GM20431 (cell line): ENCODE measurements at regions not wholly inside any gene's neighbourhood (a gene's known extent, or its start where the extent isn't known, plus 50 kb on each side); places are given as distances from the start of the nearest gene placed in this dataset.
"Not testable (repeated sequence)": the region's sequence is repeated elsewhere in the genome, so short reads cannot be mapped to it uniquely, and the experiment has no call there.

Experiments used
- in situ Hi-C: fragments of 300-500 bp; cut with MseI, MboI; formaldehyde crosslinking; loops from one replicate; pipeline ENCODE4 v1.15.0; 2020; ENCODE audit warnings: low sequenced_read_pairs; ENCODE audit not compliant: unreplicated experiment

DNA sequence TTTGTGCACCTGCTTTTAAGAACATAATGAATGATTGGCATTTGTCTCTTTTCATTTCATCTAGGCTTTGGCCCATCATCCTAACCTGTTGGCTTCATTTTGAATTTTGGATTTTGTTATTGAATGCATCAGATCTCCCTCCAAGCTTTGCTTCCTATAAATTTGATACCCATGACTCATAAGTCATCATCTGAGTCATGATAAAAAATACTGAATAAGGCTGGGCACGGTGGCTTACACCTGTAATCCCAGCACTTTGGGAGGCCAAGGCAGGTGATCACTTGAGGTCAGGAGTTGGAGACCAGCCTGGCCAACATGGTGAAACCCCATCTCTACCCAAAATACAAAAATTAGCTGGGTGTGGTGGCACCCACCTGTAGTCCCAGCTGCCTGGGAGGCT is 139.5 kb upstream of the CRHR1 start:
- in situ Hi-C loops = loop anchor here (10.0 kb wide), 1 partner anchor 180 kb away; no protein-coding TSS in a partner anchor

DNA sequence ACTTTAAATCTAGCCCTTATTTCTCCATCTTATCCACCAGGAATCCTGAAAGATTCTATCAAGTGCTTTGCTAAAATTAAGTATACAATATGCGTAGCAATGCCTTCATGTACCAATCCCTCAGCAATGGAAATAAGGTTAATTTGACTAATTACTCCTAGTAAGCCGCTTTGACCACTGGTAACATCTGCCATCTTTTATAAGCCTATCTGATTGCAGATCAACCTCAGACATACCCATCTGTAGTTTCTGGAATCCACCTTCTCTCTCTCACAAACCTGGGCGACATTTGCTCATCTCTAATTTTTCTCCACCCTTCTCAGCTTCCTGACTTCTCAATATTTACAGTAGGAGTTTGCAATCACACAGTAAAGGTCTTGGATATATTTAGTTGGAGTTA is 138.8 kb upstream of the CRHR1 start:
- in situ Hi-C loops = loop anchor here (10.0 kb wide), 1 partner anchor 179 kb away; no protein-coding TSS in a partner anchor

DNA sequence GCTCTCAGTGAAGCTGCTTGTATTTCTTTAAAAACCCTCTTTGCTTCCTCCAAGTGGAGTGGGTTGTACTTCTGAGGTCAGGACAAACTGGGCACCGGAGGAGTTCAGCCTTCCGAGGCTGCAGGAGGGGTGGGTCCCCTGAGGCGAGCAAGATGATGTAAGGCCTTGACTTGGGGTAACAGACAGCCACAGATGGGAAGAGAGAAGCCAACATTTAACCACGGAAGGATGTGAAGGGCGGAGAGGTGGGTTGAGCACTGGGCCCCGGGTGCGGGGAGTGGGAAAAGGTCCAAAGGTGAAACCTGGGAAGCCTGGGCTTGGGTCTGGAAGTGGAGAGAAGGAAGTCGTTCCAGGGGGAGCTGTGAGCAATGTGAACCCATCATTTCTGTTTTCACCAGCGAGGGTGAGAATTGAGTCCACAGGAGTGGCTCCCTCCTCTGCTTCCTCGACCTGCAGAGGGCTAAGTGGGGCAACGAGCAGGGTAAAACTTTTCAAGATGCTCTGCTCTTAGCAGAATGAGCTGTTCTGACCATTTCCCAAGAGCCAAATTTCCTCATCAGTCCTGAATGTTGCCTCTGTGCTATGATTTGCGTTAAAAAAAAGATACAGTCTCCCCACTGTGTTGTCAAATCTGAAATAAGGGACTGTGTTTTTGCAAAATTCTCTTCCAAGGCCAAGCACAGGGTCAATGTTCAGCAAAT is 137.7 kb upstream of the CRHR1 start:
- in situ Hi-C loops = loop anchor here (10.0 kb wide), 1 partner anchor 178 kb away; no protein-coding TSS in a partner anchor

DNA sequence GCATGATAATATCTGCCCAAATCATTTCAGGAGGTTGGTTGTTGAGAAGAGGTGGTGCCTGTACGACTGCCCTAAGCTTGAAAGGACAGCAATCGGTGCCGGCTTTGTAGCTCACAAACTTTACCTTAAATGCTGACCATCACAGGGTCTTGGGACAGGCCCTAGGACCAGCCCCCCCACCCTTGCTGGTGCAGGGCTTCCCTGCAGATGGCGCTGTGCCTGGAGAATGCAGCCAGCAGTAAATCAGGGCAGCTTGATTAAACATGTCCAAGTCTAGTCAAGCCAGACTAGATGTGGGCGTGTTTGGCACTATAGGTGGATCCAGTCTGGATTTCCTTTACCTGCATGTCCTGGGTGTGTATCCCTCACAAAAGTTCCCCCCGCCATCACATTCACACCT is 135.5 kb upstream of the CRHR1 start:
- in situ Hi-C loops = loop anchor here (10.0 kb wide), 1 partner anchor 176 kb away; no protein-coding TSS in a partner anchor

DNA sequence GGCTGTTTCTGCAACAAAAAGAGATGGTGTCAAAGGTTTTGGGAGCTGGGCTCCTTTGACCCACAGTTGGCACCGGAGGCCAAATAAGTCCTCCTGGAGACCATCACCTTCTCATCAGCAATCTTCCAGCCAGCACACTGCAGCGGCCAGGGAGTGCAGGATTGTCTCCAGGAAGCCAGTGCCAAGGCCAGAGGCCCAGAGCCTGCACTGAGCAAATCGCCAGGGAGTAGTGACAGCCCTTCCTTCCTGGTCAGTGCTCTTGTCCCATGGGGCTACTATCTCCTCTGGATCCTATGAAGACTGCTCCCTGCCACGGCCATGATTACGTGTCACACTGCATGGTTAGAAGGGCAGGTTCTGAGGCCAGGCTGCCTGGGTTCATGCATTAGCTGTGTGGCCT is 134.3 kb upstream of the CRHR1 start:
- in situ Hi-C loops = loop anchor here (10.0 kb wide), 1 partner anchor 175 kb away; no protein-coding TSS in a partner anchor

DNA sequence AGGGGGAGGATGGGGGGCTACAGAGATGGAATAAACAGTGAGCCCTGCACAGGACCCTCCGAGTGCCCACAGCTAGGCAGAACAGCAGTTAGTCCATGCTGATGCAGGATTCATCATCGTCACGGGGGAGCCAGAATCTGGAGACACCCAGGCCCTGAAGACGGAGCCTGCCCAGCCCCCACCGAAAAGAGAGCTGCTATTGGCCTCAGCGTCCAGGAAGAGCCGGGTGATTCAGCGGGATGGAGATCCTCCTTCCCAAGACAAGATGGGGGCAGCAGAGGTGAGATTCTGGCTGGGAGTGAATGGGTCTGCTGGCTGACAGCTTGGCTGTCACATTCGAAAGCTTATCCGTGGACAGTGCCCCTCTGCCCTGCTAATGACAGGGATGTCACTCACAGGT is 133.6 kb upstream of the CRHR1 start:
- in situ Hi-C loops = no loop called here

DNA sequence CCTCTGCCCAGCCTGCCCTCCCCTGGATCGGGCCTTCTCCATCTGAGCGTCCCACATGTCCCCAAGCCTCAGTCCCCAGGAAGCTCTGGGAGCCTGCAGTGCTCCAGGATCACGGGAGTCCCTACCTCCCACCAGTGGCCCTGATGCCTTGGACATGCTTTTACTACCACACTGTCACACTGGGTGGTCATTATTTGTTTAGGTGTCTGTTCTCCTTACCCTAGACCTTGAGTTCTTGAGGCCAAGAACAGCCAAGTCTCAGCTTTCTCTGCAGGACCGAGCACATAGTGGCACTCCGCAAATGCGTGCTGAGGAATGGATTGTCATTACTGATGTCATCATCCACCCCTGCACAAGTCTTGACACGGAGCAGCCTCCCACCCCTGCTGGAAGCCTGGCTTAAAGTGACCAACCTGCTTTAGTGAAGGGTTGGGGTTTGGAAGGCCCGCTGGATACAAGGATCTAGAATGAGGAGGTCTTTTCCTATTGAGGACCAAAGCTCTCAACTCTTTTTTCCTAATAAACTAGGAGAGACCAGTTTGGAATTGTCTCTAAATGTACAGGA is 132.9 kb upstream of the CRHR1 start:
- in situ Hi-C loops = no loop called here

DNA sequence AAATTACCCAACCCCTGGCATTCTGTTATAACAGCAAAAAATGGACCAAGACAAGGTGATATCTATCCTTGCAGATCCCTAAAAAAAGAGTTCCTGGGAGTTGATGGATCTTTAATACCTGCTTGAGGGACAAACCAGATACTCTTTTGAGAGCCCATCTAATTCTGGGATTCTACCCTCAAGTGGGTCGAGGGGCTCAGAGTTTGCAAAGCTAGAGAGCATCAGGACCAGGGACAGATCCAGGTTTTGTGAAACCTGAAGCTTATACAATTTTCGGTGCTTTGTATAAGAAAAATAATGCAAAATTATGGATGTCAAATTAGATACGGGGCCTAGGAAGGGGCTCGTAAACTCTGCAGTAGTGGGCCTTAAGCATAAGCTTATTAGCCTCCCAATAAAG is 130.5 kb upstream of the CRHR1 start:
- in situ Hi-C loops = no loop called here

DNA sequence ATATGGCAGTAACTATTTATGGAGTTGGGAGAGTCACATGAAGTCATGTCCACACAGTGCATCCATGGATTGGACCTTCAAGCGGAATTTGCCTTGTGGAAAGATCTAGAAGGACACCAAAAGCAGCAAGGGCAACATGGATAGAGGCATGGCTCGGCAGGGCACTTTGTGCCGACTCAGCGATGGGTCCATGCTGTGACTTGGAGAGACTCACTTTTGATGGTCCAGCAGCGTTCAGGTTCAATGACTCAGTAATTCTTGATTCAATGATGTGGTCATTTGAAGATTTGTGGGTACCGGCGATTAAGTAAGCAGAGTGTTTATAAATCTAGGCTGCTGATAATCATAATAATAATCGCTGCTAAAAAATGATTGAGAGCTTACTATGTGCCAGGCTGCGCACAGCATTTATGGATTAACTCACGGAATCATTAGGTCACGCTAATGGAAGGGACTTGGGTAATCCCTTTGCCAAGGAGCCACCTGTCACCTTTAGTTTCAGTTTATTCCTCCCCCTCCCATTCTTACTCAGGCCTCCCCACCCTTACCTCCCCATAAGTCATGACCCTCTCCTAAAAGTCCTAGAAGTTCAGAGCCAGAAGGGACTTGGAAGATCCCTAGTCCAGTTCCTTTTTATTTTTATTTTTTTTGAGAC is 127.5 kb upstream of the CRHR1 start:
- in situ Hi-C loops = no loop called here

DNA sequence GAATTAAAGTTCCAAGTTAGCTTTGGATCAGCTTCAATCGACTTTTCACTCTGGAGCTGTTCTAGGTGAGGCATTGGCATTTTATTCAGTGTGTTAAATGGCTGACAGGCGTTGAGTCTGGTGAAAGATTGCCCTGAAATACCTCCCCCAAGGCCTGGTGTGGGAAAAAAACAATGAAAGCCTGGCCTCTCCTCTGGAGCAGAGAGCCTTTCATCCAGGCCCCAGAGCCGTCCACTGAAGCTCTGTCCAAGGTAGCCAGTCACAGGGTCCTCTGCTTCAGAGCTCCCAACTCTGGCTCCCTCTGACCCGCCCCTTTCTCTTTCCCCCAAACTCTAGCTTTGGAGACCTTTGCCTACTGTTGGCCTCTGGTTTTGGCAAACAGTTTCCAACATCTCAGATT is 123.6 kb upstream of the CRHR1 start:
- in situ Hi-C loops = no loop called here

DNA sequence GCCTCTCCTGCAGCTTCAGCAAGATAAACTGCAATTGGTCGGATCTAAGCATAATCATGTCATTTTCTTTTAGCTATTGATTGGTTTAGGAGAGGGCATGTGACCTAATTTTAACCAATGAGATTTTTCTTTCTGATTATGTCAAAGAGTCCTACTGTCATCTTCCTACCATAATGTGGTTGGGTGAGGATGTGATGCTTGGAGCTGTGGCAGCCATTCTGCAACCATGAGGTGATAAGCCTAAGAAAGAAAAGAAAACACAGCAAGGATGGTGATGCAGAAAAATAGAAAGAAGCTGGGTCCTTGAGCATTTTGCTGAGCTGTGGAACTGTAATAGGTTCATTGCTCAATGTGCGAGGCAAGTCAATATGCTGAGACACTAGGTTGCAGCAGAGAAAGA is 121.7 kb upstream of the CRHR1 start:
- in situ Hi-C loops = no loop called here

DNA sequence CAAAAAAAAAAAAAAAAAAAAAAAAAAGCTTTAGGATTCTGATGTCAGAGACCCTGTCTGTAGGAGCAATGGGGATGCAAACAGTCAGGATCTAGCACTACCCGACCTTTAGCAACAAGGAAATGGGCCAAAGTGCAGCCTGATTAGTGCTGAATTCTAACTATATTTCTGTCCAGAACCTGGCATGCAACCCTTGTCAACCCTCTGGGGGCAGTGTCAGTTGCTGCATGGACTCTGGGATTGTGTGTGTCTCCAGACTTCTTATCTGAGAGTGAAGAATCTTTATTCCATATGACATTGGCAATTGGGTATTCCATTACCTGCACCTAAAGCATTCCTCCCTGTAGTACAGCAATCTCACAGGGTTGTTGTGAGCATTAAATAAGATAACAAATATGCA is 120.3 kb upstream of the CRHR1 start:
- in situ Hi-C loops = no loop called here

DNA sequence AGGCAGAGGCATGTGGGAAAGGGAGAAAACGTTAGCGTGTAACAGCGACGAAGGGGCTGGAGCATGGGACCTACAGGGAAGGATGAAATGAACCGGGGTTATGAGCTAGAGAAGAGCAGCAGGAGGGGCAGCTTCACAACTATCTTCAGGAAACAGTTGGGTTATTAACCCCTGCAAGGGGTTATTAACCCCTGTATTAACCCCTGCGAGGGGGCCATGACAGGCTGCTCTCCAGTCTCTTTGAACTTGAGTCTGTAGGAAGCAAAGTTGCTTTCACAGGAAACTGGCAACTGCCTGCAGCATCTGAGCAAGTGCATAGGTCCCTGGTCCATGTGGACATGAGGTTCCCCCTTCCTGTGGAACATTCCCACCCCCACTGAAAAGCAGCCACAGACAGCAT is 119.2 kb upstream of the CRHR1 start:
- in situ Hi-C loops = no loop called here

DNA sequence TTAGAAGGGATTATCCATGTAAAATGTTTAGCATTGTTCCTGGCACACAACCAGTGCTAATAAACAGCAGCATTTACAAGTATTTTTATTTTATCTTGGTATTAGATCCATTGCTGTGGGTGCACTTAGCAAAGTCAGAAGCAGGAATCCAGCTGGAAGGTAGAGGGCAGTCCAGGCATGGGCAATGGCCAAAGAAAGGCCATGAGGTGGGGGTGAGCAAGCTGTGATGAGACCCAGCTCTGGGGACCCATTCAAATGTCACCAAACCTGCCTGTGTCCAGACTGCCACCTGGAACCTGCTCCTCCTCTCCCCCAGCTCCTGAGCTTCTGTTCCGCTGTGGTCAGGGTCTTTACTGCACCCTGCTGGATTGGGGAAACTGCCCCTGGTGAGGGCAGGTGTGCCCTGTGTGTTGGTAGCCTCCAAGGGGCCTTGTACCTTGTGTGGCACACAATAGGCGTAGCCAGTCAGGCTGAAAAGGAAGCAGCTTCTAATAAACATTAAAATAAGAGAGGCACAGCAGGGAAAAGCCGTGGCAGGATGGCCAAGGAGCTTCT is 118.0 kb upstream of the CRHR1 start:
- in situ Hi-C loops = no loop called here

DNA sequence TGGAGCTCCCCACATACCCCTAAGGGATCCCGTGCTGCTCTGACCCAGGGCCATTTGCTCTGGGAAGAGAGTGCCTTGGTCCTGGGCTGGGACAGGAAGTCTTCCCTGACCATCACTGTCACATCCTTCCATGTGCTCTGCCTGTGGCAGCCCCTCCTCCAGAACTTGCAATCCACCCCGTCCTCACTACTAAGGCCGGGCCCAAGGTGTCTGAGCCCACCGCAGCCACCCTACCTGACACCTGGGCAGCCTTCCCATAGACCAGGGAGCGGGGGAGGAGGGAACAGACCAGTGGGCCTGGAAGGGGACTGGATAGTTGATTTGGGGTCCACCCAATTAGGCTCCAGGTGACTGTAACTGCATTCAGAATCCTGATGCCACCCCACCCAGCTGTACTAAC is 117.5 kb upstream of the CRHR1 start:
- in situ Hi-C loops = no loop called here

DNA sequence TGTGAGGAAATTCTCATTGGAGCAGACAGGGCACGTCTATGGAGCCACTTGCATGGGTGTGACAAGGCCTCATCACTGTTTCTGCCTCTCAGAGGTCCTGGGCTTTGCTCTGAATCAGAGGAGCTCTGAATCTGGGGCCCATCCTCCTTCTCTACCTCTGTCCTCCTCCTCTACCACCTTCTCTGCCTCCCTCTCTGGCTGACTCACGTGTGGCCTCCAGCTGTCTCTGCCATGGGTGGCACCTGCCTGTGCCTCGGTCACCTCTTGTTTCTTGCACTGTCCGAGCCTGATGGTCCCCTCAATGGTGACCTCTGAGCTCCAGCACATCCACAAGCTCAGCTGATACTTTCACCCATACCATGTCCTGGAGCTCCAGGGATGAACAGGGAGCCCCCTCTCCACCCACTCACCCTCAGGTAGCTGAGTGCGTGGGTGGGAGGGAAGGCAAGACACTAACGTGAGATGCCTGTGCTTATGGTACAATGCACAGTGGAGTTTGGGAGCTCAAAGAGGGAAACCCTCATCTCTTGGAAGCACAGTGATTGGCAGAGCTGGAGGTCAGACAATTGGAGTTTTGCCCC is 116.4 kb upstream of the CRHR1 start:
- in situ Hi-C loops = no loop called here

DNA sequence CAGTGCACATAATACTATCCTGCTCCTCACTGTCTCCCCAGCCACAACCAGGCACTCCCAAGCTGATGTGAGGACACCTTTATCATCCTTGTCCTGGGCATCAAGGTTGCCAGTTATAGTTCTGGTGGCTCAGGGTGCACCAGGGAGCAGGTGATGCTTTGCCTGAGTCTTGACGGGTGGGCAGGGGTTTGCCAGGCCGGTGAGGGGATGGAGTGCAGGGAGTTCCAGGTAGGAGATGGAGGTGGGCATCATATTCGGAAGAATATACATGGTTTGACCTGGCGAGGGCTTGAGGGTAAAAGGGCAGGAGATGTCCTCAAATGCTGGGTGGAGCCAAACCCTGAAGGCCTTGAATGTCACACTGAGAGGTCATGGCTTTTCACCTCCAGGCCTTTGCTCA is 115.8 kb upstream of the CRHR1 start:
- in situ Hi-C loops = no loop called here

DNA sequence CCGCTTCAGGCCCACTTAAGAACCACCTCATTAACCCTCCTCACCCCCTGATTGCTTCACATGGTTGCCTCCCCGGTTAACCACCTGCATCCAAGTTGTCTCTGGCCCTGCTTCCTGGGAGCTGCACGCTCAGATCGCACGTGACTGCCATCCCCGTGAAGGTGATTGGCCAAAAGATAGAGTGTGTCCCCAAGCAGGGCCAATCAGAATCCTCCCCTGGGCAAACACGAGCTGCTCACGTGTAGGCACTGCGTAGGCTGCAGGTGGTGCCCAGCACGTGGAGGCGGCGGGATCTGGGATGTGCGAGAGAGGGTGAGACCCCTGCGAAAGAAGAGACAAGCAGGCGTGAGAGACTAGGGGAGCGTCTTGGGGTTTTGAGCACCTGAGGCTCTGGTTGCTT is 111.8 kb upstream of the CRHR1 start:
- in situ Hi-C loops = no loop called here

DNA sequence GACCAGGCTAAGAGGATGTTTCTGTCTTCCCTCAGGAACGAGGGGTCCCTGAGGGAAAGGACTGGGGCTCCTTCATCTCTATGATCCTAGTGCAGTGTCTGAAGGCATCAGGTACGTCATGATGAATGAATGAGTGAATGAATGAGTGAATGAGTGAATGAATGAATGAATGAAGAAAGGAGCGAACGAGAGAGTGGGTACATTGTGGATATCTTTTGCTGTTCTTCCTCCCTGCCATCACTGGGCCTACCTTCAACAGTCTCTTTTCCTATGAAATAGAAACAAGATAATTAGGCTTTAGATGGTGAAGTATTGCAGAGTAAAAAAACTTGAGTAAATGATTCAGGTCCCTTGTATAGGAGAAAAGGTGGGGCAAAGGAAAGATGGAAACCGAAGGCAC is 111.3 kb upstream of the CRHR1 start:
- in situ Hi-C loops = no loop called here

DNA sequence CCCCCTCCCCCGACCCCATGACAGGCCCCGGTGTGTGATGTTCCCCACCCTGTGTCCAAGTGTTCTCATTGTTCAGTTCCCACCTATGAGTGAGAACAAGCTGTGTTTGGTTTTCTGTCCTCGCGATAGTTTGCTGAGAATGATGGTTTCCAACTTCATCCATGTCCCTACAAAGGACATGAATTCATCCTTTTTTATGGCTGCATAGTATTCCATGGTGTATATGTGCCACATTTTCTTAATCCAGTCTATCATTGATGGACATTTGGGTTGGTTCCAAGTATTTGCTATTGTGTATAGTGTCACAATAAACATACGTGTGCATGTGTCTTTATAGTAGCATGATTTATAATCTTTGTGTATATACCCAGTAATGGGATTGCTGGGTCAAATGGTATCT is 110.4 kb upstream of the CRHR1 start:
- in situ Hi-C loops = not testable (repeated sequence)

DNA sequence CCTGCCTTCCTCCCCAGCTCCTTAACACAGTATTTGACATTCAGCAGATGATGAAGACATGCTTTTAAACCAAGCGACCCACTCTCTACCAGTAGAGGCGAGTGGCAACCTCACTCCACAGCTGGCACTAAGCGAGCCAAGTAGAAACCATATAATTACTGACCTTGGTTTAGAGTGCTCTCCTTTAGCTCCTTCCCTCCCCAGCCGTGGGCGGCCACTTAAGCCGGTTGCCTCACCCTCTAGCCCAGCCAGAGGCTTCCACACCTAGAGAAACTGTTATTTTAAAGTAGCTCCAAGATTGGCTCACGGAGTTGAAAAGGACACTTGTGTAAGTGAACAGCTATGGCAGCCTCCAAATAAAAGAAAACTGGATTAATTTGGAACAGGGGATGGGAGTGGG is 109.1 kb upstream of the CRHR1 start:
- in situ Hi-C loops = no loop called here
